PFSK-1 (cell line): ENCODE measurements at regions not wholly inside any gene's neighbourhood (a gene's known extent, or its start where the extent isn't known, plus 50 kb on each side); places are given as distances from the start of the nearest gene placed in this dataset.

ENCODE experiments used
- FOXP2 ChIP-seq: optimal IDR thresholded peaks from 2 replicates; pipeline ENCODE3; 2011; ENCODE audit warnings: borderline replicate concordance, control low read depth, inconsistent platforms; ENCODE audit not compliant: insufficient read depth; ENCODE audit errors: extremely low read length, extremely low read depth
- POLR2AphosphoS5 ChIP-seq: IDR thresholded peaks from 2 replicates; pipeline ENCODE4 v1.6.1; 2012; ENCODE audit warnings: low read depth, mild to moderate bottlenecking, control low read depth, low read length, moderate library complexity
- REST ChIP-seq, 2 experiments: IDR thresholded peaks; 2 replicates each; pipeline versions ENCODE4 v1.6.1 to v1.8.0; 2011 to 2012; ENCODE audit warnings: low read depth in 2 of 2, low read length in 2 of 2, control low read depth in 1 of 2, inconsistent platforms in 1 of 2, mild to moderate bottlenecking in 1 of 2, moderate library complexity in 1 of 2; ENCODE audit not compliant: insufficient read depth in 1 of 2
- SIN3A ChIP-seq: IDR thresholded peaks from 2 replicates; pipeline ENCODE4 v1.6.1; 2012; ENCODE audit warnings: mild to moderate bottlenecking, low read length, moderate library complexity, borderline replicate concordance; ENCODE audit not compliant: insufficient read depth
- TAF1 ChIP-seq: IDR thresholded peaks from 2 replicates; pipeline ENCODE4 v1.6.1; 2012; ENCODE audit warnings: low read length, control low read depth, borderline replicate concordance; ENCODE audit not compliant: insufficient read depth

GRCh38 chr19:30778961-30779715, 407.0 kb downstream of the ZNF536 start:
- TF ChIP-seq REST (IDR thresholded peaks at IDR 0.05; ENCODE audit: insufficient read depth in 1 of 2, low read depth in 2 of 2, low read length in 2 of 2): no peak
- no peak for TF ChIP-seq TAF1
- no peak for TF ChIP-seq POLR2AphosphoS5
- TF ChIP-seq SIN3A: no peak
- no peak for TF ChIP-seq FOXP2

- no peak for TF ChIP-seq REST (IDR thresholded peaks at IDR 0.05; ENCODE audit: insufficient read depth in 1 of 2, low read depth in 2 of 2, low read length in 2 of 2)
- TF ChIP-seq TAF1: no peak
- TF ChIP-seq POLR2AphosphoS5: no peak
These were observed 405.9 kb downstream of the ZNF536 start for GRCh38 chr19:30778061-30778460.

GRCh38 chr19:30775956-30776355, 403.8 kb downstream of the ZNF536 start:
- no peak for TF ChIP-seq REST (IDR thresholded peaks at IDR 0.05; ENCODE audit: insufficient read depth in 1 of 2, low read depth in 2 of 2, low read length in 2 of 2)
- TF ChIP-seq TAF1: no peak
- no peak for TF ChIP-seq FOXP2
- no peak for TF ChIP-seq SIN3A
- TF ChIP-seq POLR2AphosphoS5: no peak

GRCh38 chr19:30774252-30774766, 402.1 kb downstream of the ZNF536 start:
- no peak for TF ChIP-seq REST (IDR thresholded peaks at IDR 0.05; ENCODE audit: insufficient read depth in 1 of 2, low read depth in 2 of 2, low read length in 2 of 2)
- TF ChIP-seq FOXP2: no peak

- TF ChIP-seq SIN3A (no peak), POLR2AphosphoS5 (no peak), TAF1 (no peak), REST (IDR thresholded peaks at IDR 0.05; ENCODE audit: insufficient read depth in 1 of 2, low read depth in 2 of 2, low read length in 2 of 2) (no peak), FOXP2 (no peak)
These were observed 390.5 kb downstream of the ZNF536 start for GRCh38 chr19:30762651-30763050.
